K562 (cell line): ENCODE measurements at regions not wholly inside any gene's neighbourhood (a gene's known extent, or its start where the extent isn't known, plus 50 kb on each side); places are given as distances from the start of the nearest gene placed in this dataset.

ENCODE experiments used
- NR4A1 ChIP-seq, 2 experiments: fragments of 250-450 bp in 1 of 2; fragments of 450-650 bp in 1 of 2; sonication (Bioruptor Pico) in 1 of 2; IDR thresholded peaks; 2 replicates each; pipeline versions ENCODE4 v1.4.0 to v1.6.1; 2016 to 2020; ENCODE audit warnings: mild to moderate bottlenecking in 2 of 2, missing compliant biosample characterization in 1 of 2, missing genetic modification characterization in 1 of 2, moderate library complexity in 1 of 2
- SIRT6 ChIP-seq: IDR thresholded peaks from one replicate; pipeline ENCODE4 v1.6.1; 2012; ENCODE audit warnings: low read depth, mild to moderate bottlenecking, control low read depth, inconsistent platforms, low read length, moderate library complexity
- TF ChIP-seq, protein P1 (sequence below), 2 experiments: fragments of 450-650 bp; IDR thresholded peaks; 2 replicates each; pipeline ENCODE4 v1.6.1; 2016; ENCODE audit warnings: mild to moderate bottlenecking in 2 of 2, borderline replicate concordance in 1 of 2, low read depth in 1 of 2, moderate library complexity in 1 of 2

DNA sequence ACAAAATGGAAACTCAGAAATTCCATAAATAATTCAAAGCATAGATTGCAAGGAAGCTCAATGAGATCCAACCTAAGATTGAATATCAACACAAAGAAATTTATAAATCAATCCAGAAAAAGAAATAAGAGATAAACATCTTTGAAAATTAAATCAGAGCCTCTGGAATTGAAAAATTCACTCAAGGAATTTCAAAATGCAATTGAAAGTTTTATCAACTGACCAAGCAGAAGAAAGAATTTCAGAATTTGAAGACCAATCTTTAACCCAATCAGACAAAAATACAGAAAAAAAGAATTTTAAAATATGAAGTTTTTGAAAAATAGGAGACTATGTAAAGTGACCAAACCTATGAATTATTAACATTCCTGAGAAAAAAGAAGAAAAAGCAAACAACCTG lies 134.1 kb downstream of the GASK1B start (continued):
- TF ChIP-seq, protein P1, sequence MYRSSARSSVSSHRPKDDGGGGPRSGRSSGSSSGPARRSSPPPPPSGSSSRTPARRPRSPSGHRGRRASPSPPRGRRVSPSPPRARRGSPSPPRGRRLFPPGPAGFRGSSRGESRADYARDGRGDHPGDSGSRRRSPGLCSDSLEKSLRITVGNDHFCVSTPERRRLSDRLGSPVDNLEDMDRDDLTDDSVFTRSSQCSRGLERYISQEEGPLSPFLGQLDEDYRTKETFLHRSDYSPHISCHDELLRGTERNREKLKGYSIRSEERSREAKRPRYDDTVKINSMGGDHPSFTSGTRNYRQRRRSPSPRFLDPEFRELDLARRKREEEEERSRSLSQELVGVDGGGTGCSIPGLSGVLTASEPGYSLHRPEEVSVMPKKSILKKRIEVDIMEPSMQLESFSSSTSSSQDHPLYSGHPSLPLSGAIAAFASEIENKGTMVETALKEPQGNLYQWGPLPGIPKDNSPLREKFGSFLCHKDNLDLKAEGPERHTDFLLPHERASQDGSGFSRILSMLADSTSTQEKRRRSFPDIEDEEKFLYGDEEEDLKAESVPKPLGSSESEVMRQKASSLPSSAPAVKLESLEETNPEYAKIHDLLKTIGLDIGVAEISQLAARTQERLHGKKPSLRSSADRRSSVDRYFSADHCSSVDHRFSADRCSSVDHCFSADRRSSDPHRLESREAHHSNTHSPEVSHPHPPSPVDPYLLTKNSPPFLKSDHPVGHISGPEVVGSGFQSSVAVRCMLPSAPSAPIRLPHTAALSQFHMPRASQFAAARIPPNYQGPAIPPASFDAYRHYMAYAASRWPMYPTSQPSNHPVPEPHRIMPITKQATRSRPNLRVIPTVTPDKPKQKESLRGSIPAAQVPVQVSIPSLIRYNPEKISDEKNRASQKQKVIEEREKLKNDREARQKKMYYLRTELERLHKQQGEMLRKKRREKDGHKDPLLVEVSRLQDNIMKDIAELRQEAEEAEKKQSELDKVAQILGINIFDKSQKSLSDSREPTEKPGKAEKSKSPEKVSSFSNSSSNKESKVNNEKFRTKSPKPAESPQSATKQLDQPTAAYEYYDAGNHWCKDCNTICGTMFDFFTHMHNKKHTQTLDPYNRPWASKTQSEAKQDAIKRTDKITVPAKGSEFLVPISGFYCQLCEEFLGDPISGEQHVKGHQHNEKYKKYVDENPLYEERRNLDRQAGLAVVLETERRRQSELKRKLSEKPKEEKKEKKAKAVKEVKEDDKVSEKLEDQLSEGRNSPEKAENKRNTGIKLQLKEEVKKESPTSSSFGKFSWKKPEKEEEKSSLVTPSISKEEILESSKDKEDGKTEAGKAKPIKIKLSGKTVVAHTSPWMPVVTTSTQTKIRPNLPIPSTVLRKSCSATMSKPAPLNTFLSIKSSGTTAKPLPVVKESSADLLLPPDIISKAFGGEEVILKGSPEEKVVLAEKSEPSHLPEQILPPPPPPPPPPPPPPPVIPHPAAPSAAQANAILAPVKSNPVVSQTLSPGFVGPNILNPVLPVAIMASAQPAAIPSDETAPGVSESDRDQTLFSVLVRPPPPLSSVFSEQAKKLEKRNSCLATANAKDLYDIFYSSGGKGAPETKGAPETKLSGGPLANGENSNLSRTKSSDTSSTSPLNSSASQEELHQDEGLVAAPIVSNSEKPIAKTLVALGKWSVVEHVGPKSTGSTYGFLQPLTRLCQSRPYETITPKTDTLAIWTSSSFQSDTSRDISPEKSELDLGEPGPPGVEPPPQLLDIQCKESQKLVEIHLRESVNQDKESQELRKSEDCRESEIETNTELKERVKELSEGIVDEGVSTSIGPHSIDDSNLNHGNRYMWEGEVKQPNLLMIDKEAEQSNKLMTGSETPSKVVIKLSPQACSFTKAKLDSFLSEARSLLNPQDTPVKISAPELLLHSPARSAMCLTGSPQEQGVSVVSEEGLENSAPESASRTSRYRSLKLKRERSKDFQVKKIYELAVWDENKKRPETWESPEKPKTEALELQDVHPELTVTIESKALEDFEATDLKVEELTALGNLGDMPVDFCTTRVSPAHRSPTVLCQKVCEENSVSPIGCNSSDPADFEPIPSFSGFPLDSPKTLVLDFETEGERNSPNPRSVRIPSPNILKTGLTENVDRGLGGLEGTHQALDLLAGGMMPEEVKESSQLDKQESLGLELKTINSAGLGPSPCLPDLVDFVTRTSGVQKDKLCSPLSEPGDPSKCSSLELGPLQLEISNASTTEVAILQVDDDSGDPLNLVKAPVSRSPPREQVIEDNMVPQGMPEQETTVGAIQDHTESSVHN (IDR thresholded peaks at IDR 0.05; ENCODE audit: borderline replicate concordance in 1 of 2, low read depth in 1 of 2), result no peak
- TF ChIP-seq NR4A1 (CRISPR knock-in tag; IDR thresholded peaks at IDR 0.05), result no peak
- no peak for TF ChIP-seq NR4A1 (tag; IDR thresholded peaks at IDR 0.05)
- no peak for TF ChIP-seq SIRT6
